ENCODE measurements at regions not wholly inside any gene's neighbourhood (a gene's known extent, or its start where the extent isn't known, plus 50 kb on each side); places are given as distances from the start of the nearest gene placed in this dataset.

DNA sequence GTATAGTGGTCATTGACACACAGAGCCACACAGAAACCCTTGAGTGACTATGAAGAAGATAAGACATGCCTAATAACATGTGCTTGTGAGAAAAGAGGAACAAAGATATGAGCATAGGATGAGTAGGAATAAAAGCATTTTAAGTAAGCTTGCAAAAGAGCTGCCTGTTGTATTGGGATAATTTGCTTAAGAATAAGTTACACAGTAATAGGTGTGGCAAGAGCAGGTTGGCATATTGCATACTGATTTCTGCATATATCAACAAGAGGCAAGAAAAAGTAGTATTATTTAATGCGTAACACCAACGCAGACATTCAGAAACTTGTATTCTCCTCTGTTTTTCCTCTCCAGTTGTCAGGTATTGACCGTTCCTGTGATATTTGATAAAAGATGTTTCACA is 111.5 kb upstream of the UGT8 start:
- Histone ChIP-seq H3K79me2 (ENCODE audit: control insufficient read depth in 1 of 2, insufficient read depth in 2 of 2, low read length in 2 of 2) (no peaks in the 10 kb centered on the region; a peak in 1 of 4 replicates), H3K56ac (replicated peaks; ENCODE audit: insufficient read length, low read depth, low read length) (no peak overlapping the region), H3K23ac (ENCODE audit: insufficient read length) (no peak overlapping the region), H4K8ac (ENCODE audit: extremely low read depth, insufficient read depth, low read length) (no peak overlapping the region), H3K23me2 (ENCODE audit: low read depth, low read length) (no peaks in the 10 kb centered on the region), H2BK5ac (ENCODE audit: low read depth, low read length) (no peak overlapping the region), H3K4me1 (replicated peaks in 1 of 4; ENCODE audit: control insufficient read depth in 3 of 4, insufficient read depth in 4 of 4, low read length in 3 of 4) (peaks cover 0 to 4% (median 0%) of the 10 kb centered on the region in 4 experiments; a peak in 1 of 7 replicates), H2BK12ac (ENCODE audit: low read depth, low read length) (no peak overlapping the region), H3K4me3 (ENCODE audit: extremely low read depth in 1 of 4, insufficient read depth in 2 of 4, low read depth in 3 of 4, low read length in 4 of 4) (no peak overlapping the region), H2AFZ (ENCODE audit: low read length) (no peak overlapping the region), H2BK15ac (ENCODE audit: low read length) (no peak overlapping the region), H3K36me3 (ENCODE audit: control insufficient read depth in 2 of 4, insufficient read depth in 4 of 4, low read length in 3 of 4) (peaks cover 0 to 8% (median 3%) of the 10 kb centered on the region in 4 experiments; a peak in 3 of 8 replicates), H2BK120ac (replicated peaks; ENCODE audit: low read depth, low read length) (no peak overlapping the region), H3K4ac (replicated peaks; ENCODE audit: insufficient read length, low read depth, low read length) (no peak overlapping the region), H2AK5ac (ENCODE audit: low read depth, low read length) (no peak overlapping the region), H3K79me1 (ENCODE audit: low read depth, low read length) (no peaks in the 10 kb centered on the region), H3K14ac (ENCODE audit: insufficient read length) (no peak overlapping the region), H3K9me3 (ENCODE audit: insufficient read depth in 2 of 2, low read depth in 1 of 2, low read length in 1 of 2) (peaks cover 2 to 5% of the 10 kb centered on the region in 2 experiments; a peak in 2 of 4 replicates), H4K20me1 (replicated peaks in 1 of 2; ENCODE audit: control insufficient read depth in 1 of 2, insufficient read depth in 2 of 2, low read length in 2 of 2) (no peaks in the 10 kb centered on the region), H3K27me3 (replicated peaks in 1 of 4; ENCODE audit: control insufficient read depth in 3 of 4, extremely low read depth in 1 of 4, insufficient read depth in 3 of 4, low read length in 3 of 4) (no peaks in the 10 kb centered on the region), H3K27ac (ENCODE audit: low read depth, low read length) (no peak overlapping the region), H2BK20ac (ENCODE audit: low read length) (no peak overlapping the region), H4K5ac (ENCODE audit: insufficient read length, low read depth, low read length) (no peak overlapping the region), H3K18ac (ENCODE audit: extremely low read depth, low read length) (no peak overlapping the region), H4K91ac (replicated peaks; ENCODE audit: insufficient read length, low read length) (no peak overlapping the region), H3K4me2 (ENCODE audit: insufficient read depth in 1 of 2, low read depth in 2 of 2, low read length in 2 of 2) (no peak overlapping the region), H3K9ac (replicated peaks in 1 of 4; ENCODE audit: extremely low read depth in 1 of 4, low read depth in 3 of 4, low read length in 3 of 4) (no peak overlapping the region)
- WGBS, 2 experiments (ENCODE audit: extremely low coverage in 1 of 2, insufficient coverage in 1 of 2, insufficient read length in 1 of 2, insufficient replicate concordance in 2 of 2, low coverage in 1 of 2, low lambda C conversion rate in 2 of 2, missing lambda C conversion rate in 1 of 2): 95% methylated on average over 3 of the region's 3 CpGs; no CpG with 5 or more reads in 1 of the 2 experiments
- ChIA-PET POLR2A (ENCODE audit: partially characterized antibody) (interaction anchor here (0.6 to 2.2 kb wide), 4 partner anchors 8 to 46 kb away, joined by 3 to 15 read pairs (median 5); no protein-coding TSS in a partner anchor), CTCF (ENCODE audit: partially characterized antibody) (interaction anchor here (0.9 to 1.7 kb wide), 2 partner anchors 99 to 114 kb away, joined by 3 to 4 read pairs; no protein-coding TSS in a partner anchor)
- no peak for DNase-seq (ENCODE audit: low read depth in 1 of 2, low spot score in 2 of 2)
- no peak for FAIRE-seq
- TF ChIP-seq SAP30 (IDR thresholded peaks at IDR 0.05; ENCODE audit: insufficient read depth, insufficient replicate concordance, low read length) (no peak), TEAD4 (IDR thresholded peaks at IDR 0.05; ENCODE audit: low read depth, low read length) (no peak), KDM5A (IDR thresholded peaks at IDR 0.05; ENCODE audit: low read length) (no peak), NANOG (IDR thresholded peaks at IDR 0.05; ENCODE audit: insufficient read depth, low read depth, low read length, poor library complexity, severe bottlenecking) (no peak), SIRT6 (IDR thresholded peaks at IDR 0.05; ENCODE audit: low read length) (no peak), SIN3A (conservative IDR thresholded peaks at IDR 0.05 in 1 of 2, IDR thresholded peaks at IDR 0.05 in 1 of 2; ENCODE audit: low read depth in 1 of 2, low read length in 2 of 2) (no peak), KDM1A (IDR thresholded peaks at IDR 0.05; ENCODE audit: borderline replicate concordance, low read length) (no peak), BACH1 (IDR thresholded peaks at IDR 0.05; ENCODE audit: low read length) (no peak), RBBP5 (IDR thresholded peaks at IDR 0.05; ENCODE audit: borderline replicate concordance, low read depth, low read length) (no peak), SUZ12 (IDR thresholded peaks at IDR 0.05; ENCODE audit: low read length) (no peak), POLR2AphosphoS5 (IDR thresholded peaks at IDR 0.05; ENCODE audit: low read depth, low read length) (no peak), SP1 (IDR thresholded peaks at IDR 0.05; ENCODE audit: low read depth, low read length) (no peak), JUND (IDR thresholded peaks at IDR 0.05; ENCODE audit: low read length) (no peak)
- TF ChIP-seq, protein P1, sequence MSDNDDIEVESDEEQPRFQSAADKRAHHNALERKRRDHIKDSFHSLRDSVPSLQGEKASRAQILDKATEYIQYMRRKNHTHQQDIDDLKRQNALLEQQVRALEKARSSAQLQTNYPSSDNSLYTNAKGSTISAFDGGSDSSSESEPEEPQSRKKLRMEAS (IDR thresholded peaks at IDR 0.05): no peak

All from H1 (cell line).